ENCODE measurements at regions not wholly inside any gene's neighbourhood (a gene's known extent, or its start where the extent isn't known, plus 50 kb on each side); places are given as distances from the start of the nearest gene placed in this dataset.

GRCh38 chr15:37818152-37818677, 116.2 kb upstream of the TMCO5A start:
- no peak overlapping the region for H3K4me3 Mint-ChIP-seq
- H3K4me1 Mint-ChIP-seq = no peaks in the 10 kb centered on the region
- H3K9me3 Mint-ChIP-seq = peaks cover 0 to 7% (median 0%) of the 10 kb centered on the region in 6 donors
- DNase-seq = no peak
- no peak overlapping the region for H3K27ac Mint-ChIP-seq
- H3K27me3 Mint-ChIP-seq (ENCODE audit: low read depth in 3 of 3) = peaks cover 0 to 1% (median 1%) of the 10 kb centered on the region in 3 donors
- no peaks in the 10 kb centered on the region for H3K36me3 Mint-ChIP-seq

GRCh38 chr15:37819191-37819590, 115.2 kb upstream of the TMCO5A start:
- peaks cover 0 to 3% (median 0%) of the 10 kb centered on the region in 6 donors for H3K9me3 Mint-ChIP-seq
- no peaks in the 10 kb centered on the region for H3K36me3 Mint-ChIP-seq
- H3K4me3 Mint-ChIP-seq = no peak overlapping the region
- DNase-seq = no peak
- H3K27me3 Mint-ChIP-seq (ENCODE audit: low read depth in 3 of 3) = peaks cover 1 to 5% (median 2%) of the 10 kb centered on the region in 3 donors
- H3K4me1 Mint-ChIP-seq = no peaks in the 10 kb centered on the region
- H3K27ac Mint-ChIP-seq = no peak overlapping the region

GRCh38 chr15:37820380-37821128, 113.9 kb upstream of the TMCO5A start:
- Mint-ChIP-seq H3K27ac (no peak overlapping the region), H3K36me3 (no peaks in the 10 kb centered on the region)

GRCh38 chr15:37823601-37824275, 110.7 kb upstream of the TMCO5A start:
- H3K27ac Mint-ChIP-seq = no peak overlapping the region
- H3K9me3 Mint-ChIP-seq = peaks cover 0 to 2% (median 0%) of the 10 kb centered on the region in 6 donors
- H3K4me1 Mint-ChIP-seq = no peaks in the 10 kb centered on the region
- no peaks in the 10 kb centered on the region for H3K36me3 Mint-ChIP-seq
- peaks cover 0 to 5% (median 2%) of the 10 kb centered on the region in 3 donors for H3K27me3 Mint-ChIP-seq (ENCODE audit: low read depth in 3 of 3)
- no peak for DNase-seq
- H3K4me3 Mint-ChIP-seq = no peak overlapping the region

More at GRCh38 chr15:37820380-37821128, 113.9 kb upstream of the TMCO5A start:
- Mint-ChIP-seq H3K4me1 (no peaks in the 10 kb centered on the region), H3K9me3 (peaks cover 0 to 2% (median 0%) of the 10 kb centered on the region in 6 donors), H3K27me3 (ENCODE audit: low read depth in 3 of 3) (peaks cover 1 to 5% (median 2%) of the 10 kb centered on the region in 3 donors), H3K4me3 (no peak overlapping the region)
- no peak for DNase-seq

GRCh38 chr15:37824717-37825382, 109.6 kb upstream of the TMCO5A start:
- peaks cover 0 to 2% (median 0%) of the 10 kb centered on the region in 6 donors for H3K9me3 Mint-ChIP-seq
- no peak overlapping the region for H3K27ac Mint-ChIP-seq
- no peak overlapping the region for H3K4me3 Mint-ChIP-seq
- H3K27me3 Mint-ChIP-seq (ENCODE audit: low read depth in 3 of 3) = peaks cover 0 to 5% (median 2%) of the 10 kb centered on the region in 3 donors
- no peaks in the 10 kb centered on the region for H3K36me3 Mint-ChIP-seq
- no peak for DNase-seq
- H3K4me1 Mint-ChIP-seq = no peaks in the 10 kb centered on the region

- Mint-ChIP-seq H3K27ac (no peak overlapping the region), H3K4me3 (no peak overlapping the region), H3K9me3 (peaks cover 0 to 20% (median 4%) of the 10 kb centered on the region in 6 donors), H3K4me1 (no peaks in the 10 kb centered on the region), H3K36me3 (no peaks in the 10 kb centered on the region), H3K27me3 (ENCODE audit: low read depth in 3 of 3) (peaks cover 0 to 1% (median 0%) of the 10 kb centered on the region in 3 donors)
- no peak for DNase-seq
These were observed 97.2 kb upstream of the TMCO5A start for GRCh38 chr15:37837276-37837675.

GRCh38 chr15:37847776-37848175, 86.7 kb upstream of the TMCO5A start:
- Mint-ChIP-seq H3K9me3 (peaks cover 0 to 8% (median 3%) of the 10 kb centered on the region in 6 donors), H3K27ac (no peak overlapping the region), H3K4me1 (no peaks in the 10 kb centered on the region), H3K36me3 (no peaks in the 10 kb centered on the region), H3K4me3 (no peak overlapping the region), H3K27me3 (ENCODE audit: low read depth in 3 of 3) (peaks cover 0 to 2% (median 0%) of the 10 kb centered on the region in 3 donors)
- DNase-seq = no peak

- no peak for DNase-seq
- Mint-ChIP-seq H3K4me3 (no peak overlapping the region), H3K9me3 (peaks cover 0 to 3% (median 0%) of the 10 kb centered on the region in 6 donors), H3K27me3 (ENCODE audit: low read depth in 3 of 3) (peaks cover 0 to 2% (median 0%) of the 10 kb centered on the region in 3 donors), H3K36me3 (no peaks in the 10 kb centered on the region), H3K27ac (no peak overlapping the region), H3K4me1 (no peaks in the 10 kb centered on the region)
These were observed 78.3 kb upstream of the TMCO5A start for GRCh38 chr15:37856109-37856508.

- H3K4me3 Mint-ChIP-seq = no peak overlapping the region
- H3K36me3 Mint-ChIP-seq = no peaks in the 10 kb centered on the region
- no peak for DNase-seq
- no peaks in the 10 kb centered on the region for H3K4me1 Mint-ChIP-seq
- H3K27ac Mint-ChIP-seq = no peak overlapping the region
- H3K27me3 Mint-ChIP-seq (ENCODE audit: low read depth in 3 of 3) = peaks cover 0 to 8% (median 0%) of the 10 kb centered on the region in 3 donors
- H3K9me3 Mint-ChIP-seq = peaks cover 0 to 5% (median 3%) of the 10 kb centered on the region in 6 donors
These were observed 73.5 kb upstream of the TMCO5A start for GRCh38 chr15:37860896-37861295.

- H3K27ac Mint-ChIP-seq = no peak overlapping the region
- H3K4me1 Mint-ChIP-seq = no peaks in the 10 kb centered on the region
- peaks cover 0 to 10% (median 0%) of the 10 kb centered on the region in 3 donors for H3K27me3 Mint-ChIP-seq (ENCODE audit: low read depth in 3 of 3)
- H3K36me3 Mint-ChIP-seq = no peaks in the 10 kb centered on the region
- peaks cover 0 to 5% (median 3%) of the 10 kb centered on the region in 6 donors for H3K9me3 Mint-ChIP-seq
- no peak for DNase-seq
- no peak overlapping the region for H3K4me3 Mint-ChIP-seq
These were observed 68.8 kb upstream of the TMCO5A start for GRCh38 chr15:37865687-37866086.

- no peak for DNase-seq
- Mint-ChIP-seq H3K27ac (no peak overlapping the region), H3K9me3 (no peaks in the 10 kb centered on the region), H3K27me3 (ENCODE audit: low read depth in 3 of 3) (peaks cover 0 to 3% (median 0%) of the 10 kb centered on the region in 3 donors), H3K36me3 (no peaks in the 10 kb centered on the region), H3K4me1 (no peaks in the 10 kb centered on the region), H3K4me3 (no peak overlapping the region)
These were observed 63.7 kb upstream of the TMCO5A start for GRCh38 chr15:37870711-37871110.

- Mint-ChIP-seq H3K36me3 (no peaks in the 10 kb centered on the region), H3K27ac (no peak overlapping the region), H3K4me1 (no peaks in the 10 kb centered on the region), H3K27me3 (ENCODE audit: low read depth in 3 of 3) (no peaks in the 10 kb centered on the region), H3K4me3 (no peak overlapping the region), H3K9me3 (no peaks in the 10 kb centered on the region)
- DNase-seq = no peak
These were observed 61.8 kb upstream of the TMCO5A start for GRCh38 chr15:37872661-37873060.

GRCh38 chr15:37873336-37873735, 61.1 kb upstream of the TMCO5A start:
- no peak for DNase-seq
- Mint-ChIP-seq H3K4me1 (no peaks in the 10 kb centered on the region), H3K27me3 (ENCODE audit: low read depth in 3 of 3) (no peaks in the 10 kb centered on the region), H3K4me3 (no peak overlapping the region), H3K9me3 (no peaks in the 10 kb centered on the region), H3K27ac (no peak overlapping the region), H3K36me3 (no peaks in the 10 kb centered on the region)

- Mint-ChIP-seq H3K4me1 (no peaks in the 10 kb centered on the region), H3K9me3 (no peaks in the 10 kb centered on the region), H3K36me3 (no peaks in the 10 kb centered on the region), H3K4me3 (no peak overlapping the region), H3K27ac (no peak overlapping the region), H3K27me3 (ENCODE audit: low read depth in 3 of 3) (no peaks in the 10 kb centered on the region)
- DNase-seq = no peak
These were observed 57.5 kb upstream of the TMCO5A start for GRCh38 chr15:37876900-37877299.

Data from immature natural killer cell (primary cell).